Calu3 (cell line): ENCODE measurements at regions not wholly inside any gene's neighbourhood (a gene's known extent, or its start where the extent isn't known, plus 50 kb on each side); places are given as distances from the start of the nearest gene placed in this dataset.

Source experiments
- BruUV-seq: library from RNA; stranded (reverse); fragments of 400-500 nt; replicated peaks from 2 replicates; lab custom pipeline; 2021; lab: Mats Ljungman, UMichigan
- CTCF ChIA-PET: fragments of 300-600 bp; sonication (Branson Sonifier 250); formaldehyde crosslinking; loops from one replicate; lab custom pipeline; 2022; ENCODE audit warnings: antibody characterized with exemption; lab: Charles Lee
- DNase-seq: peaks from one replicate; pipeline ENCODE4 v3.0.0; 2022
- H3K27ac Mint-ChIP-seq: one replicate; pipeline ENCODE4 v1.8.0; 2022; ENCODE audit warnings: mixed read lengths; ENCODE audit not compliant: unreplicated experiment
- H3K27me3 Mint-ChIP-seq: one replicate; pipeline ENCODE4 v1.8.0; 2022; ENCODE audit warnings: mixed read lengths; ENCODE audit not compliant: unreplicated experiment
- H3K36me3 Mint-ChIP-seq: one replicate; pipeline ENCODE4 v1.8.0; 2022; ENCODE audit warnings: mild to moderate bottlenecking, moderate library complexity, mixed read lengths; ENCODE audit not compliant: insufficient read depth, unreplicated experiment
- H3K4me1 Mint-ChIP-seq: one replicate; pipeline ENCODE4 v1.8.0; 2022; ENCODE audit warnings: mild to moderate bottlenecking, low read depth, mixed read lengths; ENCODE audit not compliant: unreplicated experiment
- H3K4me3 Mint-ChIP-seq: one replicate; pipeline ENCODE4 v1.8.0; 2022; ENCODE audit warnings: mild to moderate bottlenecking, low read depth, moderate library complexity, mixed read lengths; ENCODE audit not compliant: unreplicated experiment
- H3K9me3 Mint-ChIP-seq: one replicate; pipeline ENCODE4 v1.8.0; 2022; ENCODE audit warnings: low read depth, mixed read lengths; ENCODE audit not compliant: unreplicated experiment
- CTCF ChIP-seq: fragments of 200-600 bp; IDR thresholded peaks from one replicate; pipeline ENCODE4 v1.8.0; 2022; ENCODE audit warnings: antibody characterized with exemption; ENCODE audit not compliant: unreplicated experiment
- intact Hi-C: fragments of 100-400 bp; cut with micrococcal nuclease; formaldehyde crosslinking; loops from one replicate; pipeline ENCODE4 v1.10.0; 2022; ENCODE audit not compliant: unreplicated experiment

GRCh38 chr21:19993268-19993667, 1004.9 kb upstream of the NCAM2 start:
- Mint-ChIP-seq H3K4me3 (no peak overlapping the region), H3K27me3 (no peaks in the 10 kb centered on the region), H3K9me3 (peaks cover 8% of the 10 kb centered on the region), H3K36me3 (no peaks in the 10 kb centered on the region), H3K27ac (no peak overlapping the region), H3K4me1 (no peaks in the 10 kb centered on the region)
- DNase-seq, result no peak
- BruUV-seq, result no TSS peak
- intact Hi-C loops, result no loop called here
- TF ChIP-seq CTCF, result no peak
- CTCF ChIA-PET, result no interaction called here

- no TSS peak for BruUV-seq
- Mint-ChIP-seq H3K9me3 (peaks cover 8% of the 10 kb centered on the region), H3K27me3 (no peaks in the 10 kb centered on the region), H3K4me3 (no peak overlapping the region), H3K27ac (no peak overlapping the region), H3K36me3 (no peaks in the 10 kb centered on the region), H3K4me1 (no peaks in the 10 kb centered on the region)
- intact Hi-C loops, result no loop called here
- DNase-seq, result no peak
- CTCF ChIA-PET, result no interaction called here
- TF ChIP-seq CTCF, result no peak
Observed at GRCh38 chr21:19995253-19995652, 1003.0 kb upstream of the NCAM2 start.

GRCh38 chr21:19998453-19998852, 999.8 kb upstream of the NCAM2 start:
- CTCF ChIA-PET, result no interaction called here
- H3K9me3 Mint-ChIP-seq, result peaks cover under 1% of the 10 kb centered on the region
- BruUV-seq, result no TSS peak
- no peaks in the 10 kb centered on the region for H3K4me1 Mint-ChIP-seq
- DNase-seq, result no peak
- no peak overlapping the region for H3K27ac Mint-ChIP-seq
- no peaks in the 10 kb centered on the region for H3K36me3 Mint-ChIP-seq
- intact Hi-C loops, result no loop called here
- no peaks in the 10 kb centered on the region for H3K27me3 Mint-ChIP-seq
- H3K4me3 Mint-ChIP-seq, result no peak overlapping the region
- no peak for TF ChIP-seq CTCF

GRCh38 chr21:19999369-20000272, 998.6 kb upstream of the NCAM2 start:
- CTCF ChIA-PET, result no interaction called here
- DNase-seq, result no peak
- H3K9me3 Mint-ChIP-seq, result no peaks in the 10 kb centered on the region

More at GRCh38 chr21:19999369-20000272, 998.6 kb upstream of the NCAM2 start:
- intact Hi-C loops, result no loop called here
- Mint-ChIP-seq H3K4me3 (no peak overlapping the region), H3K4me1 (no peaks in the 10 kb centered on the region), H3K27me3 (no peaks in the 10 kb centered on the region), H3K27ac (no peak overlapping the region), H3K36me3 (no peaks in the 10 kb centered on the region)
- no TSS peak for BruUV-seq
- no peak for TF ChIP-seq CTCF
